ENCODE measurements at regions not wholly inside any gene's neighbourhood (a gene's known extent, or its start where the extent isn't known, plus 50 kb on each side); places are given as distances from the start of the nearest gene placed in this dataset.
"Not testable (repeated sequence)": the region's sequence is repeated elsewhere in the genome, so short reads cannot be mapped to it uniquely, and the experiment has no call there.

DNA sequence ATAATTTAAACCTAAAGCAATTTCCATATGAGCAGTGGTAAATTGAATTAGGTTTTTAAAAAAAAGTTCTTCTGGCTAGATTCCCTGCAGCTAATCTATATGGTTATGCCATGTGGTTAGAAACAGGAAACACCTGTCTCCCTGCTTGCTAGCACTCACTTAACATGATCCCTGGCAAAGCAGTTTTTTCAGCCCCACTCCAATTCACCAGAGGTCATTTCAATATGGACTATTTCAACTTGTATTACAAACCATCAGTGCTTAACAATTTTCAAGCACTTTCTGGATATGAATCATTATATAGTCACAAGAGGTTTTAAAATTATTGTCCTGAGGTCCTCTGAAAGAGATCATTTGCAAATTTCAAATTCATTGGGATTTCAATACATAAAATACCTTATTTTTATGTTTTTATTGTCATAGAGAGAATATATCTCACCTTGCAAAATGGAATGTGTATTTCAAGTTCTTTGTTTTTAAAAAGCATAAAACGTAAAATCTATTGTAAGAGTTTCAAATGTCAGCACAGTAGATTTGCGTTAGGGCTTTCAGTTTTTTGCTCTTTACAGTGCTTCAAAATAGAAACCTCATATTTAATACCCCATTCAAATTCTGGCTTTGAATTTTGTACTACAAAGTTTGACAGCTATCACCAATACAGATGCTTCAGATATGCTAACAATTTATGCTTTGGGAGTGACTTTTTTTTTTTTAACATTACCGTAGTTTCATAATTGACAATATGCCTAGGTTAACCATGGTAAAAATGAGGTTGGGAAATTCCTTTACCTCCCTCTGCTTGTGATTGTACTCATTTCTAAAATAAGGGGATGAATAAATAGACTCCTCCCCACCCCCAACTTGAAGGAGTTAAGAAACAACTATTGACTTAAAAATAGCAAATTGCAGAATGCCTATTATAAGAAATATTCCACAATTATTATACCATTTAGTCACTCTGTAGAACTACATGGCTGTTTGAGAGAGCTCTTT, 117.5 kb upstream of the HGF start:
- no peak for ATAC-seq

DNA sequence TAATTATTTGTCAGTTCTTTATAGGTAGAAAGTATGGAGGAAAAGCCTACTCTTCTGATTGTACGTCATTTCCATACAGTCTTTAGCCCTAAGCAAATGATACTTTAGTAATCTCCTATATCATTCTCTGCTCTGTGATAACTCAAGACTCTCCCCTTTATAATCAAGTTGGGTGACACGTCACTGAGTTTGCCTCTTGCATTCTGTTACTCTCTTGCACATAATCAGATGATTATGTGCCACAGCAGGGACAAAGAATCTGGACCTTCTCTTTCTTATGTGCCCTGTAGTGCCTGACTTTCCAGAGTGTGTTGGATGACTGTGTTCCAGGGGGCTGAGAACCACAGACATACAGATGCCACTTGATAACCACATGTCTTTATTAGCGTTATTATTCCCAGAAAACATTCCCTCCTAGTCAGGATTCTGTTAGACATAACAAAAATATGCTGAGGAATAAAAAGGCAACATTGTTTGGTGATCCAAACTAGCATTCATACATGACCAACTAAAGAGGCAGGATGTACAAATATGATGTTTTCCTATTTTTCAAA, 116.4 kb upstream of the HGF start:
- no peak for ATAC-seq

DNA sequence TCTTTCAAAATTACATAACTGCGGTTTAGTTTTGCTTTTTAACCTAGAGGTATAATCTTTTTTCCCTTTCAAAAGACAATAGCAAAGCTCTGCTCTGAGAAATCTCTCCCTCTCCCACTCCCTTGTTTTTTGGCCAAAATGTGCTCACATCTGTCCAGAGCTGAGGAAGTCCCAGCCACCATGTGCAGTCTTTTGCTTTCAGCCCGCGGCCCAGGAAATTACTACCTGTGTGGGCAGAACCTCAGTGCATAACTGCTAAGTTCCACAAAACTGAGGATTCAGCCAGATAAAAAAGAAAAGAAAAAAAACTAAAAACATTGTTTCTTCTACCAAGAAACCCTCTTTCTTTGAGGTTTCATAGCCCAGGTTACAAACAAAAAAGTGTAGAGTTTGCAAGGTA, 115.0 kb upstream of the HGF start:
- no peak for ATAC-seq

DNA sequence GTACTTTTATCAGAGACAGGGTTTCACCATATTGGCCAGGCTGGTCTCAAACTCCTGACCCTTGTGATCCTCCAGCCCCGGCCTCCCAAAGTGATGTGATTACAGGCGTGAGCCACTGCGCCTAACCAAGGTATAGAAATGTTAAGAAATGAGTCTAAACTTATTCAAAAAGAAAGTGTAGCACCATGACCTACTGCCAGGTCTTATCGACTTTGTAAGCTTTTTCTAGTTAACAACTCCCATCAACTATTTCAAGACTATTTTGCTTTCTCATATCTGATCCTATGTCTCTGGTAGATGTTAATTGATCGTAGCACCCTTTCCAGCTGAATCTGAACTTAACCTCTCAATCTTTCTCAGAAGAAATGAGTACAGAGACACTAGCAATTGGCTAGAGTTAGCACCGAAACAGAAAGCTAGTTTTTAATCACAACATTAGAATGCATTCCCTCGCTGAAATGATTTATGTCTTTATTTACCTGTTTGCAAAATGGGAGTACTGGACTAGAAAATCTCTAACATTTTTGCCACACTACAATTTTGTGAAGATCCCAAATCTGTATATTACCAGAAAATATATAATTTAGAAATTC, 114.0 kb upstream of the HGF start:
- no peak for ATAC-seq

DNA sequence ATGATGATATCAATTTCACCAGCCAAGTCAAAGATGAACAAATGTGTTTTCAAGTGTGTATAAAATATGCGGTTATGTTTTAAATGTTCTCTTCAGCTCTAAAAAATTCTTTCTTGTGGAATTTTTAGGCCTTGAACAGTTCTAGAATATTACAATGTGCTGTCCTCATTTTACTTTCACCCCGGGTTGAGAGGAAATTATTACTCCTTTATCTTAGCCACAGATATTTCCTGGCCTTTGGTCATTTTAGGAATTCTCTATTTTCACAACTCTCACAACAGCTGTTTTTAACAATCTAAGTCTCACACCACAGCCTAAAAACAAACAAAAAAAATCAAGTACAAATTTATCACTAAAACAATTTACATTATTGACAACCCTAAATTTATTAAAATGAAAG, 112.2 kb upstream of the HGF start:
- ATAC-seq: no peak

DNA sequence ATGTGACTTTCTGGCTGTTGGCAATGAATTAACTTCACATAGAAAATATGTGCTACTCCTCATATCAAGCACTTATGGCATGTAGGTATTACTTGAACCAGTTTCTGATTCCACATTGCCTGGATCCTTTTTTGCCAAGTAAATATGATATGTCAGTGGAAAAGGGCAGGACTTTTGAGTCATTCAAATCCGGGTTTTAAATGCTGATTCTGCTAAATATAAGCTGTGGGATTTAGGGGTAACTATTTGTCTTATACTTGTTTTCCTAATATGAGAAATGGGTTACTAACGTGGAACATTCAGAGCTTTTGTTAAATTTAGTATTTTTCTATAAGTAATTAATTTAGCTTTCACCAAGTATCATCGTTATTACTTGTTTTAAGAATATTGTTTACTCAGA, 108.0 kb upstream of the HGF start:
- ATAC-seq: no peak

DNA sequence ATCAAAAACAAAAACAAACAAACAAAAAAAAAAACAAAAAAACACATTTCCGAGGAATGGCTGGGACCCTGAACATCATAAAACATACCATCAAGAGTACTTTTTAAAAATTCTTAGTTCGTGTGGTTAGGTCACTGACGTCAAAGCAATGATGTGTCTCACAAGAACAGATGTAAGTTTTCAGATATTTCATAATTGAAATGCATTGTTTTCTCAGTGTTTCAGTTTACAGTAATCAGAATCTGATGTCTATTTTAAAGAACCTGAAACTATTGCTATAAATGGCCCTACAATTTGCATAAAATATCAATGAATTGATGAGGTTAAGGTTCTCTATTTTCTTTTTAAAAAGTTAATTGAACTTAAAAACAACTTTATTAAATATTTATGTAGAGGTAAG, 103.7 kb upstream of the HGF start:
- no peak for ATAC-seq

DNA sequence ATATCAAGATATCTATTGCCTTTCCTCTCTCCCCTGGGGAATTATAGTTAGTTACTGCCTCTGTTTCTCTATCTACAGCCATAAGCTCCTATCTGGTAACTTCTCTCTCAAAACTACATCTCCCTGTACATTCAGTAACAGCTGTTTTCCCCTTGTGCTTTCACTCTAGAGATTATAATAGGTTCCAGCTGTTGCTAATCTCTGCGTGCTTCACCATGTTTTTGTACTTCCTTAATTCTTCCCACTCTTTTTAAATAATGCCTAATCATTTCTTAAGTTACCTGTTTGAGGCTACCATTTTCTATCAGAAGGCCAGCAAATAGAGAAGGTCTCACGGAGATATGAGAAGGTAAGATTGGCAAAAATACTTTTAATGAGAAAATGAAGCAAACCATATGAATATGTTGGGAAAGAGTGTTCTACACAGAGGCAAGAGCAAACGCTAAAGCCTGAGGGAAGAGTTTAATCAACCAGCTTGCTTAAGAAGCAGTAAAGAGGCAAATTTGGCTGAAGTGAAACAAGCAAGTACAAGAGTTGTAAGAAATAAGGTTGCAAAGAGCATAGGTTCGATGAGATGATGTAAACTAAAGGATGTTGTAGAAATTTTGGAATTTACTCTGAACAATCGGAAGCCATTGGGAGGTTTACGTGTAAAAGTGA, 101.9 kb upstream of the HGF start:
- ATAC-seq: no peak

DNA sequence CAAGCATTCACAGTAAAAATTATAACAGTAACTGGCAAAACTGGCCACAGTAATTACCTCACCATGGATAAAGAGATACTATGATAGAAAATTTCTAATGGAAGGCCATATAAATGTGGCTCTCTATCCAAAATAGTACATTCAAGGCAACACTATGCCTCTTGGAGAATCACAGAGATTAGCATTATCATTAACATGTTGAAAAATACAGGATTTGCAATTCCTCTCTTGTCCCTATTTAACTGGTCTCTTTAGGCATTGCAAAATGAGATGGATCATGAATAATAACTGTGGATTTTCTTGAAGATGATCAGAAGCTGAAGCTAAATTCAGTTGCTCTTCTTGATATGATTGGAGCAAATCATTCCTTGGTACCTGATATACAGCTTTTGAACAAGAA, 100.8 kb upstream of the HGF start:
- ATAC-seq: no peak

DNA sequence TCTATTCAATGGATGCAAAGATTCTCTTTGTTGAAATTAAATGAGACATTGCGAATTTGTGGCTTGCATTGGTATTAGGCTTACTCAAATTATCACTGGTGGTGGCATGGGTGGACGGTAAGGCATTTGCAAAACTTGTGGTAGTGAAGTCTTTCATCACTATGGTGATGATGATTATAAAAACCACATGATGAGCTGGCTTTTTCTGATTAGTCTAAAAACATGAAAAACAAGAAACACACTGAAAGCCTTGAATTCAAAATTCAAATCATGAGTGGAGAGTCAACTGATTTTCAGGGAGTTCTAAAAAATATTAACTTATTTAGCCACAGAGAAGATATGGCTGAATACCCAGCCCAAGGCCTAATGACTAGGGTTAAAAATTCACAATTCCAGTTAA, 99.8 kb upstream of the HGF start:
- no peak for ATAC-seq

DNA sequence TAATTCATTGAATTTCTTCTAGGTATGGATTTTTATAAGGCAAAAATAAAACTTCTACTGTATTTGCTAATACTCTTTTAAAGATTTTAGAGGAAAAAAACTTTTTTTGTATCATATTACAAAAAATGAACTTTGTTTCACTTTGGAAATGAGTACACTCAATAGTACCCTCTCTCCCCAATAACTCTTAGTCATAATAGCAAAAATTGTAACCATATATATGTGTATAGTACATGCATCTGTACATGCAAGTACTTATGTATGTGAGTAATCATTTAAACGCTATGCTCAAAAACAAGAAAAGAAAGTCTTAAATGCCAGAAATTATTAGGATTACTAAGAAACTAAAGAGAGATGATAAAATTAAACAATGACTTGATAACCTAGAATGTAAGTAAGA, 95.9 kb upstream of the HGF start:
- no peak for ATAC-seq

DNA sequence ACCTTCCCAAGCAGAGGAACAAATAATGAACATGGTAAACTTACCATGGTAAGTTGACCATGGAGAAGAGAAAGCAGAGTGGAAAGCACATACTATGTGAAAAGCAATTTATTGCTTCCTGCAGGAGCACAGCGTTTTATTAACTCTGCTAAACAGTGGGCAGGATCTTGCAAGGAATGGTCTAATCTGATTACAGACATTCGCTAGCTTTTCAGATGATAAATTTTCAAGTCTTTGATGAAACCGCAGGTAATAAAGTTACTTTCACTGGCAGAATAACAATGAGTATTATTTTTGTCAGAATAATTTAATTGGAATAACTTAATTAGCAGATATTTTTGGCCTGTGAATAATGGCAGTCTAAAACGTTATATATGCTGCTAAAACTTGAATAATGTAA, 89.6 kb upstream of the HGF start:
- ATAC-seq: no peak

DNA sequence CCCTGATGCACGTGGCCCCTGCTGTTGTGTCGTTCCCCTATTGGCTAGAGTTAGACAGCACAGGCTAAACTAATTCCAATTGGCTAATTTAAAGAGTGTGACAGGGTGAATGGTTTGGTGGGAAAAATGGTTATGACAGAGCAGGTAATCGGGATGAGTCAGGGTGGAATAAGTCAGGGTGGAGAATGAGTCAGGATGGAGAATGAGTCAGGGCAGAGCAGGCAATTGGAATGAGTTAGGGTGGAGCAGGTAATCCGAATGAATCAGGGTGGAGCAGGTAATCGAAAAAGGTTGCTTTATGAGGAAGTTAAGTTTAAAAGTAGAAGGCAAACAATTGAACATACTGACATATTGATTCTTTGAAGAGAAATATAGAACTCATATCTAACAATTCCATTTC, 89.0 kb upstream of the HGF start:
- peak; percentile 67 for ATAC-seq

DNA sequence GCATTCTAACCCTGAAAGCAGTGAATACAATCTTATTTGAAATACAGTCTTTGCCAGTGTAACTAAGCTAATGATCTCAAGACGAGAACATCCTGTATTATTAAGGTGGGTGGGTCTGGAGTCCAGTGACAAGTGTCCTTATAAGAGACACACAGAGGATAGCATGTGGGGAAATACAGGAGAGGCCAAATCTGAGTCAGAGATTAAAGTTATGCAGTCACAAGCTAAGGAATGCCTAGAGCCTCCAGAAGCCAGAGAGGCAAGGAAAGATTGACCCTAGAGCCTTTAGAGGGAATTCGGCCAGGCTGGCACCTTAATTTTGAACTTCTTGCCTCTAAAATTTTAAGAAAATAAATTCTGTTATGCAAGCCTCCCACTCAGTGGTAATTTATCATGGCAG, 87.5 kb upstream of the HGF start:
- ATAC-seq: no peak

DNA sequence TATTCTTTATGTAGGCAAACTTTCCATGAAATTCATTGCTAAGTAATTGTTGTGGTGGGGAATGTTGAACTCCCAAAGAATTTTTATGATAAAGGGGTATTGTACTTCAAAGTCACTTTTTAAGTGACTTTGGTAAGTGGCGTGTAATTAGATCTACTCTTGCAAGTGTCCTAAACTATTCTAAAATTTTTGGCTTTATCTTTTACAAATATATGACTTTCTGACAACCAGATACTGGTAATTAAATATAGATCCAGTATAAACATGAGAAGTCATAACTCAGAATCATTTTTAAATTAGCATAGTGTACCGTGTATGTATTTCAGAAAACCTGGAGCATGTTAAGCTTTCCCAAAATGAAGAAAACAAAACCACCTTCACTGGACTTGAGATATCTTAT, 84.7 kb upstream of the HGF start:
- ATAC-seq: no peak

DNA sequence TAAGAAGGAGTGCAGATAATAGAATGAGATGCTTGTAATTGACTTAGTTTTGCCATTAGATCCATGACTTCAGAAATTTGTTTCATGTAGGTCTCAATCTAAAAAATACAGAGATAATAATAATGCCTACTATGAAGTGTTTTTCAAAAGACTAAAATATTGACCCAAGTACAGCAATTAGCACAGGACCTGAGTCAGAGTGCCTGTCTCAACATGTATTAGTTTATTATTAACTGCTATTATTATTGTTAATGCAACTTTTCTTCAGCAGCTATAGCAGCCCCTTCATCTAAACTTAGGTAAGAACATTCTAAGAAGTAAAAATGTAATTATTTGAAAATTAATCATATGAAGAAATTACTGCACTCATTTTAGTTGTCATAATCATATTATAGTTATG, 82.9 kb upstream of the HGF start:
- no peak for ATAC-seq

DNA sequence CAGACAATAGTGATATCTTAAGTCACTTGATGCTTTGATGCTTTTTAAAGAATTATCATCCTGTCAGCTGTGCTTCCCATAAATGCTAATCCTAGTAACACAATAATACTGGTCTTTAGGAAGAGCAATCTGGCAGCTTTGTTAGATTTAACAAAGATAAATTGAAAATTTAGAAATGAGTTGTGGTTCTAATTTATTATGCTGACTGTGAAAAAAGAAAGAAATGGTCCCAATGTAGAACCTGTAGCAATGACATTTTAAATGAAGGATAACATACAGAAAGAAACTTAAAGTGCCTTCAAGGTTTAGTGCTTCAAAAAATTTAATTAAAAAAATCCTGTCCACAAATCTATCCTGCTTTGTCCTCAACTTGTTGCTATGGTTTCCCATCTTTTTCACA, 81.6 kb upstream of the HGF start:
- no peak for ATAC-seq

DNA sequence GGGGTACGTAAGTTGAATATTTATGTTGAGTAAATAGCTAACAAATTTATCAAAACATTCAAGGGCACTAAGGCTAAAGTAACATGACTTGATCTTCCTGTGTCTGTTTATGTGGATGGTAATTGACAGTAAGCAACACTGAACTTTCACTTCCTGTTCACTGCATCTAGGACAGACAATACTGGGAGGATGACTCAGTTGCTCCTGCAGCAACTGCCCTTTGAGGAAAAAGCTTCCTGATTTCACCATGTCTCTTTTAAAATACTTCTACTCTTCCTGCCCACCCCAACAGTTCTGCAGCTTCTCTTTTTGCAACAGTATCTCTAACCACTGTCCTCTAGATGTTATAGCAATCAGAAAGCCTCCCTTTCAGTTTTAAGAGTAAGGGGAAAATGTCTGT, 76.6 kb upstream of the HGF start:
- ATAC-seq: peak; percentile 53

DNA sequence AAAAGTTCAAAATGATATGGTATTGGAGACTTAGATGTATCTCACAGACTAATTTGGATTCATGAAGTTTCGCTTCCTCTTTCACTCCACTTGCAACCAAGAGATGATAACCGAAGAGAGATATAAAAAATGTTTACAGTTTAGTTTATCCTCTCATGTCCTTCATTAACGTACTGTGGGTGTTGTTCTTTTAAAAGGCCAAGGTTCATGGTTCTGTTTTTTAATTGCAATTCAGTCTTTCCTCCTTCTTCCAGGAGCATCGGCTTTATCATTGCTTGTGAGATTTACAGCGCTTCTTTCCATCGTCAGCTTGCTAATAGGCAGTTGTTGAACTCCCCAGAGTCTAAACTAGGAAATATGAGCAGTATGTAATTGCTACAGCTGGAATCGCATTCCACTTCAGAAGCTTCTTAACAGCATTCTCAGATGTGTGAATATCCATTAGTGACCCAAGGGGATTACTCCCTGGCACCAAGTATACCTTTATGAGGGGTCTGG, 75.9 kb upstream of the HGF start:
- no peak for ATAC-seq

DNA sequence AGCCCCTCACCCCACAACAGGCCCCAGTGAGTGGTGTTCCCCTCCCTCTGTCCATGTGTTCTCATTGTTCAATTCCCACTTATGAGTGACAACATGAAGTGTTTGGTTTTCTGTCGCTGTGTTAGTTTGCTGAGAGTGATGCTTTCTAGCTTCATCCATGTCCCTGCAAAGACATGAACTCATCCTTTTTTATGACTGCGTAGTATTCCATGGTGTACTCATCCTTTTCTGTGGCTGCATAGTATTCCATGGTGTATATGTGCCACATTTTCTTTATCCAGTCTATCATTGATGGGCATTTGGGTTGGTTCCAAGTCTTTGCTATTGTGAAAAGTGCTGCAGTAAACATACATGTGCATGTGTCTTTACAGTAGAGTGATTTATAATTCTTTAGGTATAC, 73.8 kb upstream of the HGF start:
- ATAC-seq: not testable (repeated sequence)

DNA sequence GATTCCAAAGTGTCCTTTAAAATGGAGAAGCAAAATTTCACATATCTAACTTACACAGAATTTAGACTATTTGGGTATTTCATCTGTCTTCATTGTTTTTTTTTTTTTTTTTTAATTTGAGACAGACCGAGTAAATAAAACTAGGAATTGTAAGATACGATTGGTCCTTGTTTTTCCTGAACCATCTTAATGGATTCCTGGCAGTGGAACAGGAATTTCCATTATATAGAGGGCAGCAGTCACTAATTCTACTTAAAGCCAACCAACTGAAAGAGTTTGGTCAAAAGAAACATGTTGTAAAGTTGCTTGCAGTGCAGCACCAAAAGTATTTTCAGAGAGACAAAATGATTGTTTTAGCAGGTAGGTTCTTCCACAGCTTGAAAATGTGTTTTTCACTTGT, 72.5 kb upstream of the HGF start:
- no peak for ATAC-seq

DNA sequence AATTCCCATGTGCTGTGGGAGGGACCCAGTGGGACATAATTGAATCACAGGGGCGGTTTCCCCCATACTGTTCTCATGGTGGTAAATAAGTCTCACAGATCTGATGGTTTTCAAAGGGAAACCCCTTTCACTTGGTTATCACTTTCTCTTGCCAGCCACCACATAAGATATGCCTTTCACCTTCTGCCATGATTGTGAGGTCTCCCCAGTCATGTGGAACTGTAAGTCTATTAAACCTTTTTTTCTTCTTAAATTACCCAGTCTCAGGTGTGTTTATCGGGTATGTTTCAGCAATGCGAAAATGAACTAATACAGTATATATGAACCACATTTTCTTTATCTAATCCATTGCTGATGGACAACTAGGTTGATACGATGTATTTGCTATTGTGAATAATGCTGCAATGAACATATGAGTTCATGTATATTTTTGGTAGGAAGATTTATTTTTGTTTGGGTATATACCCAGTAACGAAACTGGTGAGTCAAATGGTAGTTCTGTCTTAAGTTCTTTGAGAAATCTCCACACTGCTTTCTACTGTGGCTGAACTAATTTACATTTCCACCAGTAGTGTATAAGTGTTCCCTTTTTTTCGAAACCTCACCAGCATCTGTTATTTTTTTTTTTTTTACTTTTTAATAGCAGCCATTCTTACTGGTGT, 70.0 kb upstream of the HGF start:
- no peak for ATAC-seq

DNA sequence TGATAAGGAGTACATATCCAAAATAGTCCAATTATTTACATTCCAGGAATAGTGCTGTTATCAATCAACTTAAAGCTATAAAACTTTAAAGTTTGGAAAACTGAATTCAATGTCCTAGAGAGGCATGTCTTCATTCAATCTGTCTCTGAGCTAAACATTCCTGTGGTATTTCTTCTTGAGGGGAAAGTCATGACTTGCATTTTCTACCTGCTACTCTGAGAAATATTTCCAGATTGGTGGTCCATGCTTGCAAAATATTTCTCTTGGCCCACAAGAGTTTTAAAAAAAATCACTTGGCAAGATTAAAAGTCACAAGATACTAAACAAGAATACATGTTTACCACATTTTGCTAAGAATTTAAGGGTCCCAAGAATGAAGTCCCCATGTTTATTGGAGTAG, 63.6 kb upstream of the HGF start:
- ATAC-seq: no peak
